ENCODE measurements at regions not wholly inside any gene's neighbourhood (a gene's known extent, or its start where the extent isn't known, plus 50 kb on each side); places are given as distances from the start of the nearest gene placed in this dataset.

- Histone ChIP-seq H3K4me3 (0 out of 2 replicates have a peak overlapping the region, but pooled peaks have one; percentile 13), H3K27me3 (replicated peaks in 1 of 2; ENCODE audit: control insufficient read depth in 2 of 2, insufficient read depth in 2 of 2, low read length in 1 of 2) (no peaks in the 10 kb centered on the region), H3K4me1 (ENCODE audit: control insufficient read depth, insufficient read depth, low read length) (peaks cover 12% of the 10 kb centered on the region), H3K79me2 (ENCODE audit: control insufficient read depth, insufficient read depth, low read length) (no peaks in the 10 kb centered on the region), H3K27ac (ENCODE audit: control insufficient read depth, insufficient read depth) (peak overlapping the region; percentile 66), H3K9ac (ENCODE audit: control insufficient read depth, insufficient read depth, low read length) (no peak overlapping the region), H4K20me1 (ENCODE audit: control insufficient read depth, insufficient read depth) (no peaks in the 10 kb centered on the region), H2AFZ (ENCODE audit: control insufficient read depth, low read depth, low read length) (peak overlapping the region; percentile 59), H3K9me3 (replicated peaks; ENCODE audit: control insufficient read depth, insufficient read depth, low read length) (no peaks in the 10 kb centered on the region), H3K36me3 (ENCODE audit: control insufficient read depth in 2 of 2, insufficient read depth in 2 of 2, low read length in 1 of 2) (no peaks in the 10 kb centered on the region), H3K4me2 (ENCODE audit: control insufficient read depth, insufficient read depth) (peak overlapping the region; percentile 53)
- WGBS (ENCODE audit: insufficient coverage, insufficient replicate concordance, low lambda C conversion rate, missing lambda C conversion rate), result 16% methylated on average over 7 of the region's 7 CpGs
- TF ChIP-seq IRF4 (IDR thresholded peaks at IDR 0.05; ENCODE audit: low read depth, low read length), result peak; percentile 51; the same call in 1 of the 2 replicates
- TF ChIP-seq NR2C1 (IDR thresholded peaks at IDR 0.05), result peak; percentile 64
- peak; percentile 27; the same call in 1 of the 2 replicates for TF ChIP-seq GABPA (IDR thresholded peaks at IDR 0.05; ENCODE audit: low read depth)
- no peak for TF ChIP-seq POLR2AphosphoS2 (IDR thresholded peaks at IDR 0.05; ENCODE audit: low read depth, low read length)
- peak; percentile 96 for TF ChIP-seq POU2F2 (IDR thresholded peaks at IDR 0.05; ENCODE audit: borderline replicate concordance, low read depth, low read length)
- TF ChIP-seq, protein P1, sequence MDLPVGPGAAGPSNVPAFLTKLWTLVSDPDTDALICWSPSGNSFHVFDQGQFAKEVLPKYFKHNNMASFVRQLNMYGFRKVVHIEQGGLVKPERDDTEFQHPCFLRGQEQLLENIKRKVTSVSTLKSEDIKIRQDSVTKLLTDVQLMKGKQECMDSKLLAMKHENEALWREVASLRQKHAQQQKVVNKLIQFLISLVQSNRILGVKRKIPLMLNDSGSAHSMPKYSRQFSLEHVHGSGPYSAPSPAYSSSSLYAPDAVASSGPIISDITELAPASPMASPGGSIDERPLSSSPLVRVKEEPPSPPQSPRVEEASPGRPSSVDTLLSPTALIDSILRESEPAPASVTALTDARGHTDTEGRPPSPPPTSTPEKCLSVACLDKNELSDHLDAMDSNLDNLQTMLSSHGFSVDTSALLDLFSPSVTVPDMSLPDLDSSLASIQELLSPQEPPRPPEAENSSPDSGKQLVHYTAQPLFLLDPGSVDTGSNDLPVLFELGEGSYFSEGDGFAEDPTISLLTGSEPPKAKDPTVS (IDR thresholded peaks at IDR 0.05; ENCODE audit: low read depth, low read length), result no peak
- no peak for TF ChIP-seq CUX1 (IDR thresholded peaks at IDR 0.05; ENCODE audit: insufficient replicate concordance, low read depth, low read length)
- TF ChIP-seq CBX5 (IDR thresholded peaks at IDR 0.05; ENCODE audit: low read depth), result peak; percentile 48; the same call in 1 of the 2 replicates
- TF ChIP-seq SRF (IDR thresholded peaks at IDR 0.05; ENCODE audit: low read depth in 2 of 2, low read length in 2 of 2), result no peak
- 0 out of 2 replicates have a peak, but pooled peaks have one; percentile 49 for TF ChIP-seq PAX5 (IDR thresholded peaks at IDR 0.05; ENCODE audit: borderline replicate concordance, low read depth, low read length)
- TF ChIP-seq SREBF2 (IDR thresholded peaks at IDR 0.05; ENCODE audit: low read length), result no peak
- 0 out of 4 replicates have a peak, but pooled peaks of 1 of the 2 experiments have one; percentile 14 for TF ChIP-seq EP300 (IDR thresholded peaks at IDR 0.05; ENCODE audit: borderline replicate concordance in 1 of 2, control insufficient read depth in 1 of 2, low read depth in 2 of 2, low read length in 2 of 2)
- POLR2A ChIA-PET, result interaction anchor here (1.5 kb wide), 1 partner anchor 9 kb away, joined by 3 read pairs; no protein-coding TSS in a partner anchor
- SMC1A ChIA-PET (ENCODE audit: uncharacterized antibody, unreplicated experiment), result interaction anchor here (1.0 to 1.8 kb wide), 7 partner anchors 9 to 43 kb away, joined by 3 to 5 read pairs (median 4); no protein-coding TSS in a partner anchor
- no TSS peak for BruUV-seq (replicated peaks)
- RAD21 ChIA-PET (ENCODE audit: unreplicated experiment), result interaction anchor here (0.9 to 1.0 kb wide), 2 partner anchors 9 to 49 kb away, joined by 3 read pairs; no protein-coding TSS in a partner anchor
- in situ Hi-C loops (cut with MboI) (no loop called here), intact Hi-C loops (cut with micrococcal nuclease; ENCODE audit: unreplicated experiment) (no loop called here)
- CTCF ChIA-PET, result interaction anchor here (0.6 to 2.1 kb wide), 4 partner anchors 9 to 159 kb away, joined by 3 to 7 read pairs (median 4); no protein-coding TSS in a partner anchor
- ATAC-seq (peak; percentile 99), DNase-seq (ENCODE audit: low read depth, low spot score) (peak; percentile 57), FAIRE-seq (peak; percentile 78)
Measured at GRCh38 chr3:463252-464192, 267.0 kb downstream of the CHL1 start.

Data from GM12878 (cell line).